ENCODE measurements at regions not wholly inside any gene's neighbourhood (a gene's known extent, or its start where the extent isn't known, plus 50 kb on each side); places are given as distances from the start of the nearest gene placed in this dataset.
A peak's percentile ranks its signal among the peaks of the same experiment; 100 is the strongest.
"Not testable (repeated sequence)": the region's sequence is repeated elsewhere in the genome, so short reads cannot be mapped to it uniquely, and the experiment has no call there.

DNA sequence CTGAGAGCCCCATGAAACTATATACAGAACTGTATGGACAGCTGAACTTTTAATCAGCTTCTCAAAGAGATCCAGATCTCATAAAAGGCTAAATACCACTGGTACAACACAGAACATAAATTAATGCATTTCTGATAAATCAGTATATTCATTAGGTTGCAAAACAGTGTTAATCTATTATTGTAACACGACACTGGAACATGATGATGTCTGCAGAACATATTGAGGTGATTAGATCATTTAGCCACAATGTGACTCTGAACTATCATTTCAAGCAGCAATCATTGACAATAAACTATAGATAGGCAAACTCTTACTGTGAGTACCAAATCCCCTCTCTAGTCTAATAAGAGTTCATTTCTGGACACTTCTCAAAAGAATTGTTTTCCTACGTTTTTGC, 50.3 kb downstream of the GASK1B start:
- H3K4me3 Mint-ChIP-seq (ENCODE audit: unreplicated experiment) = no peak overlapping the region
- H3K36me3 Mint-ChIP-seq (ENCODE audit: insufficient read depth, unreplicated experiment) = peaks cover 24% of the 10 kb centered on the region
- no TSS peak for BruUV-seq (replicated peaks)
- H3K27me3 Mint-ChIP-seq (ENCODE audit: insufficient read depth, unreplicated experiment) = no peaks in the 10 kb centered on the region
- no peak overlapping the region for H3K27ac Mint-ChIP-seq (ENCODE audit: unreplicated experiment)
- Histone ChIP-seq H3K27me3 (replicated peaks; ENCODE audit: control insufficient read depth, insufficient read depth, low read length) (no peaks in the 10 kb centered on the region), H3K36me3 (ENCODE audit: control insufficient read depth, insufficient read depth, low read length) (no peaks in the 10 kb centered on the region), H3K4me1 (peaks cover 8% of the 10 kb centered on the region; the same call in 1 of the 2 replicates), H3K4me3 (ENCODE audit: low read depth, low read length) (no peak overlapping the region), H3K9me3 (no peaks in the 10 kb centered on the region)
- ChIA-PET CTCF (no interaction called here), POLR2A (no interaction called here)
- no peak for TF ChIP-seq CTCF (IDR thresholded peaks at IDR 0.05; ENCODE audit: insufficient read depth in 1 of 2, low read depth in 1 of 2, low read length in 1 of 2, severe bottlenecking in 1 of 2, unreplicated experiment in 1 of 2)
- DNase-seq = no peak
- intact Hi-C loops (cut with micrococcal nuclease; ENCODE audit: unreplicated experiment) = loop anchor here (5.0 kb wide), 1 partner anchor 35 kb away; no protein-coding TSS in a partner anchor
- H3K9me3 Mint-ChIP-seq (ENCODE audit: unreplicated experiment) = no peaks in the 10 kb centered on the region
- peaks cover 6% of the 10 kb centered on the region for H3K4me1 Mint-ChIP-seq (ENCODE audit: low read depth, unreplicated experiment)

GRCh38 chr4:158121161-158121579, 51.7 kb downstream of the GASK1B start:
- peak overlapping the region; percentile 68 for H3K27ac Mint-ChIP-seq (ENCODE audit: unreplicated experiment)
- Histone ChIP-seq H3K36me3 (ENCODE audit: control insufficient read depth, insufficient read depth, low read length) (no peaks in the 10 kb centered on the region), H3K9me3 (no peaks in the 10 kb centered on the region), H3K27me3 (replicated peaks; ENCODE audit: control insufficient read depth, insufficient read depth, low read length) (no peaks in the 10 kb centered on the region), H3K4me3 (ENCODE audit: low read depth, low read length) (no peak overlapping the region), H3K4me1 (peaks cover 8% of the 10 kb centered on the region; the same call in 1 of the 2 replicates)
- DNase-seq = peak in 1 of 2 experiments; percentile 46
- BruUV-seq (replicated peaks) = no TSS peak
- no peaks in the 10 kb centered on the region for H3K9me3 Mint-ChIP-seq (ENCODE audit: unreplicated experiment)
- H3K27me3 Mint-ChIP-seq (ENCODE audit: insufficient read depth, unreplicated experiment) = no peaks in the 10 kb centered on the region
- H3K4me3 Mint-ChIP-seq (ENCODE audit: unreplicated experiment) = peak overlapping the region; percentile 40
- intact Hi-C loops (cut with micrococcal nuclease; ENCODE audit: unreplicated experiment) = loop anchor here (1.0 to 5.0 kb wide), 4 partner anchors 27 to 127 kb away; no protein-coding TSS in a partner anchor
- H3K36me3 Mint-ChIP-seq (ENCODE audit: insufficient read depth, unreplicated experiment) = peaks cover 23% of the 10 kb centered on the region
- no peak for TF ChIP-seq CTCF (IDR thresholded peaks at IDR 0.05; ENCODE audit: insufficient read depth in 1 of 2, low read depth in 1 of 2, low read length in 1 of 2, severe bottlenecking in 1 of 2, unreplicated experiment in 1 of 2)
- peaks cover 6% of the 10 kb centered on the region for H3K4me1 Mint-ChIP-seq (ENCODE audit: low read depth, unreplicated experiment)
- ChIA-PET POLR2A (interaction anchor here (0.7 kb wide), 1 partner anchor 101 kb away, joined by 3 read pairs; no protein-coding TSS in a partner anchor), CTCF (no interaction called here)

DNA sequence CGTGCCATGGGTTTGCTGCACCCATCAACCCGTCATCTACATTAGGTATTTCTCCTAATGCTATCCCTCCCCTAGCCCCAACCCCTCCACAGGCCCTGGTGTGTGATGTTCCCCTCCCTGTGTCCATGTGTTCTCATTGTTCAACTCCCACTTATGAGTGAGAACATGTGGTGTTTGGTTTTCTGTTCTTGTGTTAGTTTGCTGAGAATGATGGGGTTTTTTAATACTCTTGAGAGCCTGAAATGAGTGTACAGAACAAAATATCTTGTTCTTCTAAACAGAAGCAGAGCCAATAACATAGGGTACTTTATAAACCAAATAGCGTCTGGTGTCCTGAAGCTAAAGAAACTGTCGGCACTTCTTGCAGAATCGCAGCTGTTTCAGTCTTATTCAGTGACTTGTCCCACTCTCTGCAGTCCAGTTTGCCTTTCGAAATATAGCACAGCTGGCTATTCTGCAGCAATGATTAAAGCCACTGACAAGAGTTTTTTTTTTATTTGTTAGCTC, 52.1 kb downstream of the GASK1B start:
- H3K9me3 ChIP-seq; H3K4me1 ChIP-seq; H3K4me1 Mint-ChIP-seq (ENCODE audit: low read depth, unreplicated experiment); H3K36me3 ChIP-seq (ENCODE audit: control insufficient read depth, insufficient read depth, low read length); H3K4me3 ChIP-seq (ENCODE audit: low read depth, low read length); H3K9me3 Mint-ChIP-seq (ENCODE audit: unreplicated experiment); H3K27me3 ChIP-seq (replicated peaks; ENCODE audit: control insufficient read depth, insufficient read depth, low read length); H3K27me3 Mint-ChIP-seq (ENCODE audit: insufficient read depth, unreplicated experiment); H3K4me3 Mint-ChIP-seq (ENCODE audit: unreplicated experiment); BruUV-seq (replicated peaks); CTCF ChIA-PET: not testable (repeated sequence)
- H3K36me3 Mint-ChIP-seq (ENCODE audit: insufficient read depth, unreplicated experiment) = peaks cover 19% of the 10 kb centered on the region
- DNase-seq = peak; percentile 34 to 45
- POLR2A ChIA-PET = interaction anchor here (0.7 kb wide), 1 partner anchor 101 kb away, joined by 3 read pairs; no protein-coding TSS in a partner anchor
- intact Hi-C loops (cut with micrococcal nuclease; ENCODE audit: unreplicated experiment) = loop anchor here (1.0 to 5.0 kb wide), 4 partner anchors 26 to 126 kb away; no protein-coding TSS in a partner anchor
- peak overlapping the region; percentile 68 for H3K27ac Mint-ChIP-seq (ENCODE audit: unreplicated experiment)
